A549 (cell line): ENCODE measurements at regions not wholly inside any gene's neighbourhood (a gene's known extent, or its start where the extent isn't known, plus 50 kb on each side); places are given as distances from the start of the nearest gene placed in this dataset.
A peak's percentile ranks its signal among the peaks of the same experiment; 100 is the strongest.

ENCODE experiments used
- CHD2 ChIP-seq: fragments of 150-350 bp; IDR thresholded peaks from 2 replicates; pipeline ENCODE4 v1.6.1; 2014; ENCODE audit warnings: low read length; ENCODE audit not compliant: partially characterized antibody
- EHMT2 ChIP-seq: fragments of 200-600 bp; sonication (generic); IDR thresholded peaks from 2 replicates; pipeline ENCODE4 v1.6.1; 2016; ENCODE audit warnings: antibody characterized with exemption, low read depth, mild to moderate bottlenecking, moderate library complexity
- EP300 ChIP-seq, 2 experiments: fragments of >200 bp; sonication (Bioruptor Twin); formaldehyde crosslinking; IDR thresholded peaks; 2 replicates in 1 of 2; 3 replicates in 1 of 2; pipeline ENCODE4 v1.6.1; 2016 to 2017
- ESRRA ChIP-seq: fragments of 150-350 bp; IDR thresholded peaks from 2 replicates; pipeline ENCODE4 v1.6.1; 2014; ENCODE audit warnings: mild to moderate bottlenecking, low read length, borderline replicate concordance
- KDM5A ChIP-seq: fragments of 200-600 bp; sonication (generic); IDR thresholded peaks from 2 replicates; pipeline ENCODE4 v1.6.1; 2016; ENCODE audit warnings: antibody characterized with exemption, mild to moderate bottlenecking
- RCOR1 ChIP-seq: fragments of 150-350 bp; IDR thresholded peaks from 2 replicates; pipeline ENCODE4 v1.6.1; 2014; ENCODE audit warnings: antibody characterized with exemption, low read length, low read depth
- TF ChIP-seq, protein P1 (sequence below): fragments of >200 bp; sonication (Bioruptor Twin); formaldehyde crosslinking; IDR thresholded peaks from 3 replicates; pipeline ENCODE4 v1.5.1; 2016
- TF ChIP-seq, protein P2 (sequence below): fragments of >200 bp; sonication (Bioruptor Twin); formaldehyde crosslinking; IDR thresholded peaks from 3 replicates; pipeline ENCODE4 v1.6.1; 2016

DNA sequence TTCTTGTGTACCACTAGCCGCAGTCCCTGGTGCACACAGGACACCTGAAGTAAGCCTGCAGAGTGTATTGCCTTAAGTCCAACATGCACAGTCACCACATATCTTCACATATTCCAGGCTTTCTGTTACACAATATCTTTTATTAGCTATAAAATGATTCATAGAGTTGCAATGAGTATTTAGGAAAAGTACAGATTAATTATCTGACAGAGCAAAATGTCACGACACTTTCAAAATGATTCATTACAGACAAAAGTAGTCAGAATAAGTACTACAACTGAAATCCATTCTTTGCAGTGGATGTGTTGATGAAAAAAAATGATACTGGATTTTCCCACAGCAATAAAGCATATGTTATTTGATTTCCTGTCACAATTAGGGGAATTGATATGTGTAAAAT, 199.5 kb upstream of the ASCC3 start:
- TF ChIP-seq, protein P1, sequence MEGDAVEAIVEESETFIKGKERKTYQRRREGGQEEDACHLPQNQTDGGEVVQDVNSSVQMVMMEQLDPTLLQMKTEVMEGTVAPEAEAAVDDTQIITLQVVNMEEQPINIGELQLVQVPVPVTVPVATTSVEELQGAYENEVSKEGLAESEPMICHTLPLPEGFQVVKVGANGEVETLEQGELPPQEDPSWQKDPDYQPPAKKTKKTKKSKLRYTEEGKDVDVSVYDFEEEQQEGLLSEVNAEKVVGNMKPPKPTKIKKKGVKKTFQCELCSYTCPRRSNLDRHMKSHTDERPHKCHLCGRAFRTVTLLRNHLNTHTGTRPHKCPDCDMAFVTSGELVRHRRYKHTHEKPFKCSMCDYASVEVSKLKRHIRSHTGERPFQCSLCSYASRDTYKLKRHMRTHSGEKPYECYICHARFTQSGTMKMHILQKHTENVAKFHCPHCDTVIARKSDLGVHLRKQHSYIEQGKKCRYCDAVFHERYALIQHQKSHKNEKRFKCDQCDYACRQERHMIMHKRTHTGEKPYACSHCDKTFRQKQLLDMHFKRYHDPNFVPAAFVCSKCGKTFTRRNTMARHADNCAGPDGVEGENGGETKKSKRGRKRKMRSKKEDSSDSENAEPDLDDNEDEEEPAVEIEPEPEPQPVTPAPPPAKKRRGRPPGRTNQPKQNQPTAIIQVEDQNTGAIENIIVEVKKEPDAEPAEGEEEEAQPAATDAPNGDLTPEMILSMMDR: no peak
- no peak for TF ChIP-seq ESRRA
- no peak for TF ChIP-seq EHMT2
- no peak for TF ChIP-seq RCOR1
- peak; percentile 38 to 43; a peak in 2 of 5 replicates for TF ChIP-seq EP300 (IDR thresholded peaks at IDR 0.05)
- no peak for TF ChIP-seq CHD2
- TF ChIP-seq, protein P2, sequence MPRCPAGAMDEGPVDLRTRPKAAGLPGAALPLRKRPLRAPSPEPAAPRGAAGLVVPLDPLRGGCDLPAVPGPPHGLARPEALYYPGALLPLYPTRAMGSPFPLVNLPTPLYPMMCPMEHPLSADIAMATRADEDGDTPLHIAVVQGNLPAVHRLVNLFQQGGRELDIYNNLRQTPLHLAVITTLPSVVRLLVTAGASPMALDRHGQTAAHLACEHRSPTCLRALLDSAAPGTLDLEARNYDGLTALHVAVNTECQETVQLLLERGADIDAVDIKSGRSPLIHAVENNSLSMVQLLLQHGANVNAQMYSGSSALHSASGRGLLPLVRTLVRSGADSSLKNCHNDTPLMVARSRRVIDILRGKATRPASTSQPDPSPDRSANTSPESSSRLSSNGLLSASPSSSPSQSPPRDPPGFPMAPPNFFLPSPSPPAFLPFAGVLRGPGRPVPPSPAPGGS: no peak
- no peak for TF ChIP-seq KDM5A
